Thoracic aorta (tissue), 2 donors: ENCODE measurements at regions not wholly inside any gene's neighbourhood (a gene's known extent, or its start where the extent isn't known, plus 50 kb on each side); places are given as distances from the start of the nearest gene placed in this dataset.

Source experiments
- ATAC-seq: fragments of 150-250 bp; one replicate; pipeline ENCODE4 v1.8.0; 2017; ENCODE audit warnings: low read depth; ENCODE audit not compliant: insufficient number of reproducible peaks, low FRiP score
- DNase-seq: peaks from one replicate; pipeline ENCODE4 v3.0.0-alpha.2; 2020; ENCODE audit warnings: low spot score
- H3K27ac ChIP-seq, 2 donors: fragments of 200-600 bp; sonication (generic); 1 replicate in 1 of 2; 2 replicates in 1 of 2; pipeline ENCODE4 v1.5.1; 2016; ENCODE audit warnings: mild to moderate bottlenecking in 2 of 2, moderate library complexity in 2 of 2
- H3K27me3 ChIP-seq: fragments of 200-600 bp; sonication (generic); replicated peaks from 2 replicates; pipeline ENCODE4 v1.6.0; 2016; ENCODE audit warnings: mild to moderate bottlenecking; ENCODE audit not compliant: insufficient read depth
- H3K36me3 ChIP-seq: fragments of 200-600 bp; sonication (generic); one replicate; pipeline ENCODE4 v1.5.1; 2016
- H3K4me1 ChIP-seq, 2 donors: fragments of 200-600 bp; sonication (generic); 1 replicate in 1 of 2; 2 replicates in 1 of 2; pipeline versions ENCODE4 v1.5.1 to v1.6.0; 2016; ENCODE audit warnings: low read depth in 2 of 2, mild to moderate bottlenecking in 1 of 2; ENCODE audit not compliant: control insufficient read depth in 1 of 2
- H3K4me3 ChIP-seq: fragments of 200-600 bp; sonication (generic); 2 replicates; pipeline ENCODE4 v1.5.1; 2016; ENCODE audit warnings: mild to moderate bottlenecking
- H3K9me3 ChIP-seq: fragments of 200-600 bp; sonication (generic); 2 replicates; pipeline ENCODE4 v1.5.1; 2016
- TF ChIP-seq, protein P1 (sequence below): fragments of 200-600 bp; sonication (generic); IDR thresholded peaks from one replicate; pipeline ENCODE4 v1.5.1; 2019; ENCODE audit warnings: antibody characterized with exemption

DNA sequence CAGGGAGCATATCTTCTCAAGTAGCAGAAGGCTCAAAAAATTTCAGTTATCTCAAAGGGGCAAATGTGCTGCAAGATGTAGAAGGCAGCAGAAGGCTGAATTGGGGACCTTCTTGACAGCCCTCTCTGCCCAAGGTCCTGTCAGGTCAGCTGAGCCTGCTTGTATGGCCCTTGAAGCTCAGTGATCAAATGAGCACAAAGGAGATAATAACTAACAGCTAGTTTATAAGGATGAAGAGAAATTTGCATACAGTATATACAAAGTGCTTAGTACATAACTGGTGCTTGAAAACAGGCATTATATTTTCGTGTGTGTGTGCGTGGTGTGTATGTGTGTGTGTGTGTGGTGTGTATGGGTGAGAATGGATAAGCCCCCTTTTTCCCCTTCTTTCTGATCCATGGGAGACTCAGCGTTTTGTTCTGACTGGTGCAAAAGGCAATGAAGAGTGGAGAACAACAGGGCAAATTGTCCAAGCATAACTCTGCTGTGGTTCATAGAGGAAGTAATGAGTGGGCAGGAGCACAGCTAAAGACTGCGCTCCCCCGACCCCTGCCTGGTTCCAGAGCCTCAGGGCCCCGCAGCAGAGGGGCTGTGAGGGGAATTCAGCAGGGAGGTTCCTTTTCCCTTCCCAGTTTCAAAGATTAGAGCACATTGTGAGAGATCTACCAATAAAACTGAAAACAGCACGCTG is 356.8 kb upstream of the NR2F2 start:
- H3K27me3 ChIP-seq: no peaks in the 10 kb centered on the region
- no peaks in the 10 kb centered on the region for H3K4me1 ChIP-seq
- DNase-seq: no peak
- H3K4me3 ChIP-seq: no peak overlapping the region
- ATAC-seq: no peak
- no peak overlapping the region for H3K27ac ChIP-seq
- no peaks in the 10 kb centered on the region for H3K9me3 ChIP-seq
- H3K36me3 ChIP-seq: no peaks in the 10 kb centered on the region
- TF ChIP-seq, protein P1, sequence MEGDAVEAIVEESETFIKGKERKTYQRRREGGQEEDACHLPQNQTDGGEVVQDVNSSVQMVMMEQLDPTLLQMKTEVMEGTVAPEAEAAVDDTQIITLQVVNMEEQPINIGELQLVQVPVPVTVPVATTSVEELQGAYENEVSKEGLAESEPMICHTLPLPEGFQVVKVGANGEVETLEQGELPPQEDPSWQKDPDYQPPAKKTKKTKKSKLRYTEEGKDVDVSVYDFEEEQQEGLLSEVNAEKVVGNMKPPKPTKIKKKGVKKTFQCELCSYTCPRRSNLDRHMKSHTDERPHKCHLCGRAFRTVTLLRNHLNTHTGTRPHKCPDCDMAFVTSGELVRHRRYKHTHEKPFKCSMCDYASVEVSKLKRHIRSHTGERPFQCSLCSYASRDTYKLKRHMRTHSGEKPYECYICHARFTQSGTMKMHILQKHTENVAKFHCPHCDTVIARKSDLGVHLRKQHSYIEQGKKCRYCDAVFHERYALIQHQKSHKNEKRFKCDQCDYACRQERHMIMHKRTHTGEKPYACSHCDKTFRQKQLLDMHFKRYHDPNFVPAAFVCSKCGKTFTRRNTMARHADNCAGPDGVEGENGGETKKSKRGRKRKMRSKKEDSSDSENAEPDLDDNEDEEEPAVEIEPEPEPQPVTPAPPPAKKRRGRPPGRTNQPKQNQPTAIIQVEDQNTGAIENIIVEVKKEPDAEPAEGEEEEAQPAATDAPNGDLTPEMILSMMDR: no peak

GRCh38 chr15:95975212-95975611 is 355.3 kb upstream of the NR2F2 start:
- Histone ChIP-seq H3K36me3 (no peaks in the 10 kb centered on the region), H3K4me3 (no peak overlapping the region), H3K27ac (no peak overlapping the region), H3K9me3 (no peaks in the 10 kb centered on the region), H3K27me3 (no peaks in the 10 kb centered on the region), H3K4me1 (no peaks in the 10 kb centered on the region)
- TF ChIP-seq, protein P1: no peak
- DNase-seq (no peak), ATAC-seq (no peak)

DNA sequence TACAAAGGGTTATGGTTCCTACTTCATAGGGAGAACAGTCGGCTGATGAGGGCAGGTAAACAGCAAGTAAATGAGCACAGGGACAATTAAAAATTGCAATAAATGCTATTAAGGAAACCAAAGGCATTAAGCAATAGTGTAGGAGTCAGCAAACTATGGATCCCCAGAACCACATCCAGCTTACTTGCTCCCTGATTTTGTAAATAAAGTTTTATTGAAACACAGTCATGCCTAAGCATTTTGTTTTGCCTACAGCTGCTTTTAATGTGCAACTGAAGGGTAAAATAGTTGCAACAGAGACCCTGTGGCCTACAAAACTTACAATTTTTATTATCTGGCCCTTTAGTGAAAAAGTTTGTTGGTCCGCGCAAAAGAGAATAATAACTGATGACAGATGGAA is 351.2 kb upstream of the NR2F2 start:
- Histone ChIP-seq H3K36me3 (no peaks in the 10 kb centered on the region), H3K27ac (no peak overlapping the region), H3K4me3 (no peak overlapping the region), H3K4me1 (no peaks in the 10 kb centered on the region), H3K27me3 (no peaks in the 10 kb centered on the region), H3K9me3 (no peaks in the 10 kb centered on the region)
- TF ChIP-seq, protein P1: no peak
- no peak for ATAC-seq
- DNase-seq: no peak

DNA sequence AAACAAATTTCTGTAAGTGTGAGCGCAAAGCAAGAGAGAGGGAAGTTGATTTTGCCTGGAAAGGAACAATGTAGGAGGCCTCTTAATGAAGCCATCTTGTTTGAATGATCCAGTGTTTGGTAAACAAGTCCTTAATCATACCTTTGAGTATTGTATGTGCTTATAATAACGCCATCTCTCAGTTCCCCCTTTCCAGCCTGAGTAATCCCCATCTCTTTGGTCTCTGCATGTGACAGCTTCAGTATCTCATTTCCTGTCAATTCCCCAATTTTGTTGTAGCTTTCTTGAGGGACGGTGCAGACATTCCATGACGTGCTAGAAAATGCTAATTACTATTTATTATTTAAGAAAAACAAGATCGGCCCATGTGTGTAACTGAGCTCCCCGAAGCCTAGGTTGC is 349.3 kb upstream of the NR2F2 start:
- TF ChIP-seq, protein P1: no peak
- Histone ChIP-seq H3K27me3 (no peaks in the 10 kb centered on the region), H3K4me1 (no peaks in the 10 kb centered on the region), H3K4me3 (no peak overlapping the region), H3K9me3 (no peaks in the 10 kb centered on the region), H3K27ac (no peak overlapping the region), H3K36me3 (no peaks in the 10 kb centered on the region)
- ATAC-seq (no peak), DNase-seq (no peak)

- H3K27me3 ChIP-seq: no peaks in the 10 kb centered on the region
- TF ChIP-seq, protein P1: no peak
- no peak overlapping the region for H3K27ac ChIP-seq
- H3K9me3 ChIP-seq: no peaks in the 10 kb centered on the region
- no peaks in the 10 kb centered on the region for H3K36me3 ChIP-seq
- no peak for DNase-seq
- no peak for ATAC-seq
- H3K4me1 ChIP-seq: no peaks in the 10 kb centered on the region
- no peak overlapping the region for H3K4me3 ChIP-seq
Measured at GRCh38 chr15:95987299-95987698, 343.2 kb upstream of the NR2F2 start.
